ENCODE measurements at regions not wholly inside any gene's neighbourhood (a gene's known extent, or its start where the extent isn't known, plus 50 kb on each side); places are given as distances from the start of the nearest gene placed in this dataset.

GRCh38 chr10:128599030-128599429 lies 472.8 kb upstream of the MKI67 start:
- Histone ChIP-seq H4K20me1 (ENCODE audit: insufficient read depth, low read length) (no peaks in the 10 kb centered on the region), H3K9me3 (ENCODE audit: insufficient read depth, low read length, severe bottlenecking) (no peaks in the 10 kb centered on the region), H3K36me3 (ENCODE audit: insufficient read depth, low read length) (no peaks in the 10 kb centered on the region), H3K4me2 (ENCODE audit: insufficient read depth, low read length) (no peak overlapping the region), H2AFZ (ENCODE audit: low read depth, low read length) (no peak overlapping the region), H3K27ac (ENCODE audit: low read length) (no peak overlapping the region), H3K79me2 (ENCODE audit: insufficient read depth, low read length) (no peaks in the 10 kb centered on the region), H3K4me3 (ENCODE audit: low read depth in 1 of 2, low read length in 2 of 2) (no peak overlapping the region), H3K4me1 (ENCODE audit: insufficient read depth, low read length) (no peaks in the 10 kb centered on the region), H3K27me3 (ENCODE audit: insufficient read depth, low read length, poor library complexity) (peaks cover 5% of the 10 kb centered on the region), H3K9ac (ENCODE audit: low read depth, low read length) (no peak overlapping the region)
- ATAC-seq (ENCODE audit: insufficient read depth, low read depth): no peak
- DNase-seq: no peak
- no peak for TF ChIP-seq CTCF (IDR thresholded peaks at IDR 0.05; ENCODE audit: borderline replicate concordance, extremely low read depth, low read length, poor library complexity, severe bottlenecking)
- no peak for TF ChIP-seq EZH2 (IDR thresholded peaks at IDR 0.05; ENCODE audit: borderline replicate concordance, low read depth, low read length, severe bottlenecking)

- H3K9ac ChIP-seq (ENCODE audit: low read depth, low read length): no peak overlapping the region
- ATAC-seq (ENCODE audit: insufficient read depth, low read depth) (no peak), DNase-seq (no peak)
- H3K4me2 ChIP-seq (ENCODE audit: insufficient read depth, low read length): no peak overlapping the region
- H2AFZ ChIP-seq (ENCODE audit: low read depth, low read length): no peak overlapping the region
- no peak overlapping the region for H3K27ac ChIP-seq (ENCODE audit: low read length)
- H3K79me2 ChIP-seq (ENCODE audit: insufficient read depth, low read length): no peaks in the 10 kb centered on the region
- H3K4me3 ChIP-seq (ENCODE audit: low read depth in 1 of 2, low read length in 2 of 2): no peak overlapping the region
- no peaks in the 10 kb centered on the region for H3K4me1 ChIP-seq (ENCODE audit: insufficient read depth, low read length)
- H3K9me3 ChIP-seq (ENCODE audit: insufficient read depth, low read length, severe bottlenecking): no peaks in the 10 kb centered on the region
- H4K20me1 ChIP-seq (ENCODE audit: insufficient read depth, low read length): no peaks in the 10 kb centered on the region
- no peaks in the 10 kb centered on the region for H3K36me3 ChIP-seq (ENCODE audit: insufficient read depth, low read length)
- no peak for TF ChIP-seq CTCF (IDR thresholded peaks at IDR 0.05; ENCODE audit: borderline replicate concordance, extremely low read depth, low read length, poor library complexity, severe bottlenecking)
- no peak for TF ChIP-seq EZH2 (IDR thresholded peaks at IDR 0.05; ENCODE audit: borderline replicate concordance, low read depth, low read length, severe bottlenecking)
- peaks cover 5% of the 10 kb centered on the region for H3K27me3 ChIP-seq (ENCODE audit: insufficient read depth, low read length, poor library complexity)
Observed at GRCh38 chr10:128599538-128599937, 473.3 kb upstream of the MKI67 start.

- TF ChIP-seq EZH2 (IDR thresholded peaks at IDR 0.05; ENCODE audit: borderline replicate concordance, low read depth, low read length, severe bottlenecking) (no peak), CTCF (IDR thresholded peaks at IDR 0.05; ENCODE audit: borderline replicate concordance, extremely low read depth, low read length, poor library complexity, severe bottlenecking) (no peak)
Observed at GRCh38 chr10:128602183-128602582, 476.0 kb upstream of the MKI67 start.

GRCh38 chr10:128604025-128604424 lies 477.8 kb upstream of the MKI67 start:
- ATAC-seq (ENCODE audit: insufficient read depth, low read depth) (no peak), DNase-seq (no peak)
- no peaks in the 10 kb centered on the region for H3K9me3 ChIP-seq (ENCODE audit: insufficient read depth, low read length, severe bottlenecking)
- H3K79me2 ChIP-seq (ENCODE audit: insufficient read depth, low read length): no peaks in the 10 kb centered on the region
- no peak overlapping the region for H3K4me3 ChIP-seq (ENCODE audit: low read depth in 1 of 2, low read length in 2 of 2)
- no peaks in the 10 kb centered on the region for H3K36me3 ChIP-seq (ENCODE audit: insufficient read depth, low read length)
- no peak overlapping the region for H3K27ac ChIP-seq (ENCODE audit: low read length)
- H4K20me1 ChIP-seq (ENCODE audit: insufficient read depth, low read length): no peaks in the 10 kb centered on the region
- no peaks in the 10 kb centered on the region for H3K4me1 ChIP-seq (ENCODE audit: insufficient read depth, low read length)
- no peak overlapping the region for H2AFZ ChIP-seq (ENCODE audit: low read depth, low read length)
- H3K4me2 ChIP-seq (ENCODE audit: insufficient read depth, low read length): no peak overlapping the region
- H3K9ac ChIP-seq (ENCODE audit: low read depth, low read length): no peak overlapping the region
- TF ChIP-seq EZH2 (IDR thresholded peaks at IDR 0.05; ENCODE audit: borderline replicate concordance, low read depth, low read length, severe bottlenecking) (no peak), CTCF (IDR thresholded peaks at IDR 0.05; ENCODE audit: borderline replicate concordance, extremely low read depth, low read length, poor library complexity, severe bottlenecking) (no peak)
- H3K27me3 ChIP-seq (ENCODE audit: insufficient read depth, low read length, poor library complexity): no peaks in the 10 kb centered on the region

More at GRCh38 chr10:128602183-128602582, 476.0 kb upstream of the MKI67 start:
- Histone ChIP-seq H3K4me2 (ENCODE audit: insufficient read depth, low read length) (no peak overlapping the region), H3K9ac (ENCODE audit: low read depth, low read length) (no peak overlapping the region), H3K4me1 (ENCODE audit: insufficient read depth, low read length) (no peaks in the 10 kb centered on the region), H4K20me1 (ENCODE audit: insufficient read depth, low read length) (no peaks in the 10 kb centered on the region), H3K27ac (ENCODE audit: low read length) (no peak overlapping the region), H2AFZ (ENCODE audit: low read depth, low read length) (no peak overlapping the region), H3K4me3 (ENCODE audit: low read depth in 1 of 2, low read length in 2 of 2) (no peak overlapping the region), H3K9me3 (ENCODE audit: insufficient read depth, low read length, severe bottlenecking) (no peaks in the 10 kb centered on the region), H3K79me2 (ENCODE audit: insufficient read depth, low read length) (no peaks in the 10 kb centered on the region), H3K36me3 (ENCODE audit: insufficient read depth, low read length) (no peaks in the 10 kb centered on the region), H3K27me3 (ENCODE audit: insufficient read depth, low read length, poor library complexity) (no peaks in the 10 kb centered on the region)
- DNase-seq (no peak), ATAC-seq (ENCODE audit: insufficient read depth, low read depth) (no peak)
